GM19023 (cell line): ENCODE measurements at regions not wholly inside any gene's neighbourhood (a gene's known extent, or its start where the extent isn't known, plus 50 kb on each side); places are given as distances from the start of the nearest gene placed in this dataset.
"Not testable (repeated sequence)": the region's sequence is repeated elsewhere in the genome, so short reads cannot be mapped to it uniquely, and the experiment has no call there.

Experiments used
- ATAC-seq: cut with Tn5 transposase; IDR thresholded peaks from one replicate; pipeline ENCODE4 v1.9.1; 2021; ENCODE audit warnings: mild to moderate bottlenecking, moderate library complexity; ENCODE audit not compliant: unreplicated experiment

DNA sequence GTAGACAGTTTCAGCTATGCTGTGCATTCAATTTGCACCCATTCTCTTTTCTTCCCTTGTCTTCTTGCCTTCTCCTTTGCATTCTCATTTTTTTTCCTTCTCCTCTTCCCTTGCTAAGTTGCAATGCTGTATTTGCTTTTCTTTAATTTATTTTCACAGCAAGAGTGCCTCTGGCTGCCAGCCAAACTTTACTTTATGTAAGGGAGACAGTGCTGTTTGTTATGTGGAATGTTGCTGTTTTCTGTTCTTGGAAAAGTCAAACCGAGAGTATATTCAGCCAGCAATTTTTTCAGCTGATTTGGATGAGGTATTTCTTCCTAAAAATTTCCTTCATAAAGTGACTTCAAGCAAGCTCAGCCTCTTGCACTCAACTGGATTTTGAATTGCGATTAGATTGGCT is 1293.4 kb downstream of the ARAP2 start:
- ATAC-seq, result no peak

DNA sequence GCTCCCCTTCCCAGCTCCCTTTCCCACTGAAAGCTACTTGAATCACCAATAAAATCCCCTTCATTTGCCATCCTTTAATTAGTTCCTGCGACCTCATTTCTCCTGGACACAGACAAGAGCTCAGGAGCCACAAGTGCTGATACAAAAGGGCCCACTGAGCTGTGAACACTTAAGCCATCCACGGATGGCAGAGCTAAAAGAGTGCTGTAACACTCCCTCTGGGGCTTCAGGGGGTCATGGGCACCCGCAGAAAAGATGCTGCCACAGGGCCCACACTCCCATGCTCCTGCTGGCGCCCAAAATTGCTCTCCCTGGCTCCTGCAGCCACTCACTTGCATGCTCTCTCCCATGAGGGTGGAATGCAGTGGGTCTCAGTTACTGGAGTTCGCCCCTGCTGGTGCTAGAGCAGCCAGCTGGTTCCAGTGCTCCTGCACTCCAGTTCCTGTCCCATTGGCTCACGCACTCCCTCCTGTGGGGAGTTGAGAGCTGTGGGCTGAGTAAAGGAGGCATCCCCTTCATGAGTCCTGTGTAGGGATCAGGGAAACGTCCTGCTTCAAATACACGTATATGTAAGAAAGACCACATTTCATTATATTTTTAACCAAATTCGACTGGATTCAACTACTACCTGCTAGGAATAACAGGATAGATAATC is 1291.0 kb downstream of the ARAP2 start:
- no peak for ATAC-seq

DNA sequence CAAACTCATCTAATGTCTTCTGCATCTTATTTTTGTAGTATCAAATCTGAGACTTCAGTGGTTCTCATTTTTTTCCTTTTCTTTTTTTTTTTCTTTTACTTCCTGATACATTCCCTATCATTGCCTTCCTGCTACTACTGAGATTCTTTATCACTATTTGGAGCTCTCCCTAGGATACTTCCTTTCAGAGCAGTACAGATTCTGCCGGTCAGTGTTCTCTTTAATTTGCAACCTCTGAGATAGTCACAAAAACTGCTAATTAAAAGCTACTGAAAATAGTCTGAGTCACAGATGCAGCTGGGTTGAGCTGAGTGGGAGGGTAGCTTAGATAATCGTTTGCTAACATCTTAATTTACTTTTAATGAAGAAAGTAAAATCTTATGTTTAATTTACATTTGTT is 1279.7 kb downstream of the ARAP2 start:
- no peak for ATAC-seq

DNA sequence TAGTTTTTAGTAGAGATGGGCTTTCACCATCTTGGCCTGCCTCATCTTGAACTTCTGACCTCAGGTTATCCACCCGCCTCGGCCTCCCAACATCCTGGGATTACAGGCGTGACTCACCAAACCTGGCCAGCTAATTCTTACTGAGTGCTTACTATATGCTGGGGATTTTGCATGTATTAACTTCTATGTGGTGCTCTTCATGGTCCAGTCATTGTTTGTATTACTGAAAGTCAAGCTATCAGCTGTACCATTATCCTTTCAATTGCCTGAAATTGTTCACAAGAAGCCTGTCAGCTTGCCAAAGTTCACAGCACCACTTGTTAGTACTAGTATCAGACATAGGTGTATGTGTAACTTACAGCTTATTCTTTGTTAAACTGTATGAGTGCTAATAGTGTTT is 1272.1 kb downstream of the ARAP2 start:
- no peak for ATAC-seq

DNA sequence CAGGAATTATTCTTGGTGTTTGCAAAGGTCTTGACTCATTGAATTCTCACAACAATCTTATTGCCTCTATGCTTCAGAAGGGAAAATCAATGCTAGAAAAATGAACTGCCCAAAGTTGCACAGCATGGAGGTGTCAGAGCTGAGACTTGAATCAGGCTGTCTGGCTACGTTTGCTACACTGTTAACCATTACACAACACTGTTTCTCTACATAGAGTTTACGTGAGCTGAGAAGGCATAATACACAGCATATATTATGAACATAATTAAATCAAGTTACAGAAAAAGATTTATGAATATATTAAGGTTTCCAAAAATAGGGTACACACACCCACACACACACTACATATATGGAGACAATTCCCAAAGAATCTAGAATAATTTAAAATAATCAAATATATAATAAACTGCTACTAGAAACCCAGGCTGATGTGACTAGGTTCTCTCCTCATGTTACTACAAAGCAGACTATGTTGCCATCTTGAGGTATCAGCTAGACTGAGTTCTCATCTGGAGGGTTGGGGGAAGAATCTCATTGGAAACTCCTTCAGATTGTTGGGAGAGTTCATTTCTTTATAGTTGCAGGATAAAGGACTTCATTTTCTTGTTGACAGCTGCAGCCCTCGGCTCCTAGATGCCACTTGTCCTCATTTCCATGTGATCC is 1270.5 kb downstream of the ARAP2 start:
- no peak for ATAC-seq

DNA sequence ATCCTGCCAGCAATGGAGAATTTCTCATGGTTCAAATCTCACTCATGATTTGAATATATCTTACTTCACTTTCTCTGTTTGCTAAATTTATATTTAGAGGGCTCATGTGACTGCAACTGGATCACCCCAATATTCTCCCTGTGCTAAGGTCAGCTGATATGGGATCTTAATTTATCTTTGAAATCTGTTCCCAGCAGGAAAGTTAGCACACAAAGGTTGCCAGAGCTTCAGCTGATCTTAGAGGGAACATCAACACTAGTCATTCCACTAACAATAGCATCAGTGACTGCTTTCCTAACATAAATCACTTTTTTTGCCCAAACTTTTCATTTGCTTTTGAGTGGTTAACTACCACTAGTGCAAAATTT is 1270.0 kb downstream of the ARAP2 start:
- no peak for ATAC-seq

DNA sequence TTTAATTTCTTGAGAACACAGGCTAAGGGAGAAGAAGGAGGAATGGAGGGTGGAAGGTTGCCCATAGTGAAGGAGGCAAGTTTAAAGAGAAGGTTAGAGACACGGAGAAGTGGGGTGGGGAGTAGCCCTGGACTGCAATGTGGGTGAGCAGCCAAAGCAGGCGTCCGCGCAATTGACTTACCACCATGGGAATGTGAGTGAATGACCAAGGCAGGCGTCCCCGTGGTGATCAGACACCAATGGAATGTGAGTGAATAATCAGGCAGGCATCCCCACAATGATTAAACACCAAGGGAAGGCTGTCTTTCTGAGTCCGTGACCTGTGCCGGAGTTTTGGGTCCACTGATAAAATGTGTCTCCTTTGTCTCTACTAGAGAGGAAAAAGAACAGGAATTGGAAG is 1223.1 kb downstream of the ARAP2 start:
- ATAC-seq, result not testable (repeated sequence)

DNA sequence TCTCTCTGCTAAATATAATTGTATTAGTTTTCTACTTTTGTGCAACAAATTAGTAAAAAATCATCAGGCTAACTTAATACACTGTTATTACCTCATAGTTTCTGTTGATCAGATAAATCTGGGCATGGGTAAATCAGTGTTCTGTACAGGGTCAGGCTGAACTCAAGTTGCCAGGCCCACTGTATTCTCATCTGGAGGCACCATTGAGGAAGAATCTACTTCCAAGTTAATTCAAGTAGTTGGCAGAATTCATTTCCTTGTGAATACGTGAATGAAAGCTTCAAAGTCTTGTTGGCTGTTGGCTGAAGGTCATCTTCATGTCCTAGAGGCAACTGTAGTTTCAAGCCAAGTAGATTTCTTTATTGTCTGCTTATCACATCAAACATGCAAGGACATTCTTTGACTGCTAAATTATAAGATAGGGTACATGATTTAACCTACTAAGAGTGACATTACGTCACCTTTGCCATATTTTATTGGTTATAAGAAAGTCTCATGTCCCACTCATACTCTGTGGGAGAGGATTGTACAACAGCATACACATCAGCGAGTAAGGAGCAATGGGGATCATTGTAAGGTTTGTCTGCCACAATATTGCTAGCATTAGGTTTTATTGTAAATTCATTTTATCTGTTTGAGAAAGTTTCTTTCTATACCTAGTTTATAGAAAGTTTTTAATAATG is 1219.0 kb downstream of the ARAP2 start:
- no peak for ATAC-seq

DNA sequence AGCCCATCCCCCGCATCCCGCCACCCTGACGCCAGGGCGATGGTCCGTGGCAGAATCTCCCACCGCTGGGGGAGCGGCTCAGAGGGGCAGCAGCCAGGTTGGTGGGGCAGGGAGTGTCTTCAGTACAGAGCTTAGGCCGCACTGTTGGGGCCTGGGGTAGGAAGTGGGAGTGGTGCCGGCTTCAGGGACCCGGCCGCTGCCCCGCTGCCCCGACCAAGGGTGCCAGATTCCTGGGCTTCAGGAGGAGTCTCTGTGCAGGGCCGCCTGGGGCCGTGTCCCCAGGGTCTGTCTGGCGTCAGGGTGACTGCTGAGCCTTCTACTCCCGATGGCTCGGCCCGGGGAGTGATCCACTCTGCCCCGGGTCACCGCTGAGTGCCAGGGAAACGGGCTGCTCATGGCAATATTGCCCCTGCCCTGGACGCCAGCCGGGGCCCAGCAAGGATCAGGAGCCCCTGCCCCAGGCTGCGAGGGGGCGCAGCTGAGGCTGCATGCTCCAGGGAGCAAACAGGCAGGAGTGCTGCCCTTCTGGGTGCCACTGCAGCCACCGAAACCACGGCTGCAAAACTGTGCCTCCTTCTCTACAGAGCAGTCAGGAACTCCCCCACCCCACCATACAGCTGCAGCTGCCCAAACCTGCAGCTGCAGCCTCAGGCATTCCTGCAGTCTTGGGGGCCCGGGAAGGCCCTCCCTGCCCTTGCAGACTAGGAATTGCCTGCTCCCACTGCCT is 1206.1 kb downstream of the ARAP2 start:
- no peak for ATAC-seq

DNA sequence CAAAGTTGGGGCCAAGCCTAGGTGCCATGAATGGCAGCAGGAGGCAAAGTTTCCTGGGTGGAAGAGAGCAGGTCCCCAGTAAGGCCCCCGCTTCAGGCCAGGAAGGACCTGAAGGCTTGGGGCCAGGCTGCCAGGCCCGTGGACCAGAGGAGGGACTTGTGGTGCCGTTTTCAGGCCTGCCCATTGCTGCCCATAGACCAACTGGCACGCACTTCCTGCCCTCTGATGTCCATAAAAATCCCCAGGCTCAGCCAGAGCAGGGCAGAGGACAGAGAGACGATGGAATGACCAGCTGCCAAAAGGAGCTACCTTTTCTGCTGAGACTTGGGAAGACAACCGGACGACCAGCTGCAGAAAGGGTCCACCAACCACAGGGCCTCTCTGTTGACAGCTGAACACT is 1205.5 kb downstream of the ARAP2 start:
- no peak for ATAC-seq

DNA sequence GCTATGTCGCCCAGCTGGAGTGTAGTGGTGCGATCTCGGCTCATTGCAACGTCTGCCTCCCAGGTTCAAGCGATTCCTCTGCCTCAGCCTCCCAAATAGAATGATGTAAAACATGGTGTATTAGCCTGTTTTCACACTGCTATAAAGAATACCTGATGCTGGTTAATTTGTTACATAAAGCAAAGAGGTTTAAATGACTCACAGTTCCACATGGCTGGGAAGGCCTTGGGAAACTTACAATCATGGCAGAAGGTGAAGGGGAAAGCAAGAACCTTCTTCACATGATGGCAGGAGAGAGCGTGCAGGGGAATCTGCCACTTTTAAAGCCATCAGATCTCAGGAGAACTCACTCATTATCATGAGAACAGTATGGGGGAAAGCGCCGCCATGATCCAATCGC is 1191.8 kb downstream of the ARAP2 start:
- ATAC-seq, result no peak

DNA sequence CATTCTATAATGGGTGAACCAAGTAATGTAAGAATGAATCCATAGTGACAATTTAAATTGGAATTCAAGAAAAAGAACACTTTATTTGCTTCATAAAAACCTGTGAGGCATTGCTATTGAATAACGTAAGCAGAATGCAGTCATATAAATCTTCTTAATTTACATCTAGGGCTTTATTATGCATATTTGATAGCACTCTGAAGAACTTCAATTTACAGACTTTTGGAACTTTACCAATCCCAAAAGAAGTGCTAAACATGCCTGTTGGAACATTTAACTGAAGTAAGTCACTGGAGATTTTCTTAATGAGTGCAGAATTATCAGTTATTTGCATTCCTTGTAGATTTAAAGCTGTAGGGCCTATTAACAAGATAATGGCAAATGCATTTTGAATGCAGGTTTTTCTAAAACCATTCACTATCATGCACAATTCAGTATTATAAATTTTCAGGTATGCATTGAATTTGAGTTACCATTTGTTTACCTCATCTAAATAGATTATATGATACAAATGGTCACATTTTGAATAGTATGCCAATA is 1181.2 kb downstream of the ARAP2 start:
- no peak for ATAC-seq

DNA sequence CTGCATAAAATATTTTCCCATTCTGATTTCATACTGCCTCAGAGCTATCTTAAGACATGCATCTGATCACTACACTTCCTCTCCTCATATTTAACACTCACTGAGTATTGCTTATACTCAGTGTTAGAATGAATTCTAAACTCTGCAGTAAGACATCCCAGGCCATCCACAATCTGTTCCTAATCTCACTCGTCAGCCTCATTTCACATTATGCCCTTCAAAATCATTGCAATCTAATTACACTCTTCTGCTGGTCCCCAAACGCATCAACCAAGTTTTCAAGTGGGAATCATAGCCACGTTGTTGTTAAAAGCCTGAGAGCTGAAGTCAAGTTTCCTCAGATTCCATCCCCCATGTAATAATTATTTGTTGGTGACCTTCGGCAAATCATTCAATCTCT is 1177.9 kb downstream of the ARAP2 start:
- no peak for ATAC-seq

DNA sequence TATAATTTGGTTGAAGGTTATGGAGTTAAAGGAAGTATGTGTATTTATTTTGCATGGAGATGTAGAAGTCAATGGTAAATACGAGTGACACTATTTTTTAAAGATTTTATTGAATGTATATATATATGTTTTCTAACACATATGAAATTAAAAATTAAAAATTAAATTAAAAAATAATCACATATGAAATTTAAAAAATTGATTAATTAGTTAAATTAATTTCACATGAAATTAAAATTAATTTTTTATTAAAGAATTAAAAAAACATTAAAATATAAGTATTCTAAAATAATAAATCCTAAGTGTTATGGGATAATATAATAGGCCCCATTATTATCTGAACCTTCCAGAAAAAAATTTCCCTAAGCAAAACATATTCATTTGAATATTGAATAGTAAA is 1163.5 kb downstream of the ARAP2 start:
- no peak for ATAC-seq

DNA sequence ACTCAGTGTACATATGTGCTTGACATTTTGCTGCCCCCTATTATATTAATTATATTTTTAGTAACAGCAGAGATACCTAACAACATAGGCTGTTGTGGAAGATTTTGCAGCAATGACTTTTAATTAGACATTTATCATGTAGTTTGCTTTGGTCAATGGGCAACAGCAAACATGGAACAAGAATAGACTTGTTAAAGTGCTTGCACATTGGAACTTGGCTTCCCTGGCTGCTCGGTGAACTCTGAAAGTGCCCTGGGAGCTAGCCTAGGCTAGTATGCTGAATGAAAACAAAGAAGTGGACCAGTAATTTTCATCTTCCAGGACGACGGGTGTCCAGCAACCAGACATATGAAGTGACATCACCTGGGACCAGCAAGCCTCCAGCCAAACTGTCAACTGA is 1157.1 kb downstream of the ARAP2 start:
- no peak for ATAC-seq

DNA sequence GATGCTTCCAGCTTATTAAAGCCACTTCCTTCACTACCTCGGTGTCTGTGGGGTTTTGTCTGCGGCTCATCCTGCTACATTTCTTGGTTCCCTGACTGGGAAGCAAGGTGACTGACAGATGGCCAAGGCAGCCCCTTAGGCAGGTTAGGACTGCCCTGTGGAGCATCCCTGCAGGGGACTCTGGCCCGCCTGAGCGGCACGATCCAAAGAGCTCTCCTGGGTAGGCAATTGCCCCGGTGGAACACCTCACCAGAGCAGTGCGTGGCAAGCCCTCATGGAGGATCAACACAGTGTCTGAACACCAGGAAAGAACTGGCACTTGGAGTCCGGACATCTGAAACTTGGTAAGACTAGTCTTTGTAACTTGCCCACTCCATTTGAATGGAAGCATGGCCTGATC is 1143.4 kb downstream of the ARAP2 start:
- no peak for ATAC-seq

DNA sequence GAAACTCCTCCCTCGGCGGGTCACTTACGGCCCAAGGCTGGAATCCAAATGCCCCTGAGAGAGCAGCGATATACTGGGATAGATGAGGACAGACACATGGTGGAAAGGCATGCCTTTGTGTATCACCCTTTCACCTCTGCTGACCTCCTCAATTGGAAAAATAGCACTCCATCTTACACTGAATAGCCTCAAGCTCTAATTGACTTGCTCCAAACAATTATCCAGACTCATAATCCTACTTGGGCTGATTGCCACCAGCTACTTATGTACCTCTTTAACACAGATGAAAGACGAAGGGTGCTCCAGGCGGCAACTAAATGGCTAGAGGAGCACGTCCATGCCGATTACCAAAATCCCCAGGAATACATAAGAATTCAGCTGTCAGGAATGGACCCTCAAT is 1142.2 kb downstream of the ARAP2 start:
- ATAC-seq, result no peak

DNA sequence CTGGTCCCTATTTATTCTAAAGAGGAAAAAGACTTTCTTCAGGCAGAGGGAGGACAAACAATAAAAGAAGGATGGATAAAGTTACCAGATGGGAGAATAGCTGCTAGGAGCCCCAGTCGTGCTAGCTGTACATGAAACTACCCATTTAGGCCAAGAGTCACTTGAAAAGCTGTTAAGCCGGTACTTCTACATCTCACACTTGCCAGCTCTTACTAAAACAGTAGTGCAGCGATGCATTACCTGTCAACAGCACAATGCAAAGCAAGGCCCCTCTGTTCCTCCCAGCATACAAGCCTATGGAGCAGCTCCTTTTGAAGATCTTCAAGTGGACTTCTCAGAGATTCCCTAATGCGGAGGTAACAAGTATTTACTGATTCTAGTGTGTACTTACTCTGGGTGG is 1138.8 kb downstream of the ARAP2 start:
- ATAC-seq, result no peak

DNA sequence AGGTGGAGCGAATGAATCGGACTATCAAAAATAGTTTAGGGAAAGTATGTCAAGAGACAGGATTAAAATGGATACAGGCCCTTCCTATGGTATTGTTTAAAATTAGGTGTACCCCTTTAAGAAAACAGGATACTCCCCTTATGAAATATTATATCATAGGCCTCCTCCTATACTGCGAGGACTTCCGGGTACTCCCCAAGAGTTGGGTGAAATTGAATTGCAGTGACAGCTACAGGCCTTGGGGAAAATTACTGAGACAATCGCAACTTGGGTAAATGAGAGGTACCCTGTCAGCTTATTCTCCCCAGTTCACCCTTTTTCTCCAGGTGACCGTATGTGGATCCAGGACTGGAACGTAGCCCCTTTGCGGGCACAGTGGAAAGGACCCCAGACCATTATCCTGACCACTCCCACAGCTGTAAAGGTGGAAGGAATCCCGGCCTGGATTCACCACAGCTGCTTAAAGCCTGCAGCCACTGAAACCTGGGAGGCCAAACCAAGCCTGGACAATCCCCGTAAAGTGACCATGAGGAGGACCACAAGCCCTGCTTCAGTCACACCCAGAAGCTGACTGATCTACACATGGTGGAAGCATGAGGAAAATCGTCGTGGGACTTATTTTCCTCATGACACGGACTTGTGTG is 1138.1 kb downstream of the ARAP2 start:
- ATAC-seq, result no peak

DNA sequence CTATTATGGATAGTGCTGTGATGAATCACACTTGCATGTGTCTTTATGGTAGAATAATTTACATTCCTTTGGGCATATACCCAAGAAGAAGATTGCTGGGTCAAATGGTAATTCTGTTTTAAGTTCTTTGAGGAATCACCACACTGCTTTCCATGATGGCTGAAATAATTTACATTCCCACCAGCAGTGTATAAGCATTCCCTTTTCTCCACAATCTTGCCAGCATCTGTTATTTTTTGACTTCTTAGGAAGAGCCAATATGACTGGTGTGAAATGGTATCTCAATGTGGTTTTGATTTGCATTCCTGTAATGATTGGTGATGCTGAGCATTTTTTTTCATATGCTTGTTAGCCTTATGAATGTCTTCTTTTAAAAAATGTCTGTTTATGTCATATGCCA is 1120.2 kb downstream of the ARAP2 start:
- ATAC-seq, result no peak
